ENCODE measurements at regions not wholly inside any gene's neighbourhood (a gene's known extent, or its start where the extent isn't known, plus 50 kb on each side); places are given as distances from the start of the nearest gene placed in this dataset.

- no peak overlapping the region for H3K4me3 ChIP-seq (ENCODE audit: low read depth, low read length)
- DNase-seq (ENCODE audit: low read depth): no peak
- TF ChIP-seq, protein P1, sequence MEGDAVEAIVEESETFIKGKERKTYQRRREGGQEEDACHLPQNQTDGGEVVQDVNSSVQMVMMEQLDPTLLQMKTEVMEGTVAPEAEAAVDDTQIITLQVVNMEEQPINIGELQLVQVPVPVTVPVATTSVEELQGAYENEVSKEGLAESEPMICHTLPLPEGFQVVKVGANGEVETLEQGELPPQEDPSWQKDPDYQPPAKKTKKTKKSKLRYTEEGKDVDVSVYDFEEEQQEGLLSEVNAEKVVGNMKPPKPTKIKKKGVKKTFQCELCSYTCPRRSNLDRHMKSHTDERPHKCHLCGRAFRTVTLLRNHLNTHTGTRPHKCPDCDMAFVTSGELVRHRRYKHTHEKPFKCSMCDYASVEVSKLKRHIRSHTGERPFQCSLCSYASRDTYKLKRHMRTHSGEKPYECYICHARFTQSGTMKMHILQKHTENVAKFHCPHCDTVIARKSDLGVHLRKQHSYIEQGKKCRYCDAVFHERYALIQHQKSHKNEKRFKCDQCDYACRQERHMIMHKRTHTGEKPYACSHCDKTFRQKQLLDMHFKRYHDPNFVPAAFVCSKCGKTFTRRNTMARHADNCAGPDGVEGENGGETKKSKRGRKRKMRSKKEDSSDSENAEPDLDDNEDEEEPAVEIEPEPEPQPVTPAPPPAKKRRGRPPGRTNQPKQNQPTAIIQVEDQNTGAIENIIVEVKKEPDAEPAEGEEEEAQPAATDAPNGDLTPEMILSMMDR (conservative IDR thresholded peaks at IDR 0.05; ENCODE audit: low read depth, low read length): no peak
Observed at GRCh38 chr9:113651896-113652295, 188.4 kb downstream of the RGS3 start.

DNA sequence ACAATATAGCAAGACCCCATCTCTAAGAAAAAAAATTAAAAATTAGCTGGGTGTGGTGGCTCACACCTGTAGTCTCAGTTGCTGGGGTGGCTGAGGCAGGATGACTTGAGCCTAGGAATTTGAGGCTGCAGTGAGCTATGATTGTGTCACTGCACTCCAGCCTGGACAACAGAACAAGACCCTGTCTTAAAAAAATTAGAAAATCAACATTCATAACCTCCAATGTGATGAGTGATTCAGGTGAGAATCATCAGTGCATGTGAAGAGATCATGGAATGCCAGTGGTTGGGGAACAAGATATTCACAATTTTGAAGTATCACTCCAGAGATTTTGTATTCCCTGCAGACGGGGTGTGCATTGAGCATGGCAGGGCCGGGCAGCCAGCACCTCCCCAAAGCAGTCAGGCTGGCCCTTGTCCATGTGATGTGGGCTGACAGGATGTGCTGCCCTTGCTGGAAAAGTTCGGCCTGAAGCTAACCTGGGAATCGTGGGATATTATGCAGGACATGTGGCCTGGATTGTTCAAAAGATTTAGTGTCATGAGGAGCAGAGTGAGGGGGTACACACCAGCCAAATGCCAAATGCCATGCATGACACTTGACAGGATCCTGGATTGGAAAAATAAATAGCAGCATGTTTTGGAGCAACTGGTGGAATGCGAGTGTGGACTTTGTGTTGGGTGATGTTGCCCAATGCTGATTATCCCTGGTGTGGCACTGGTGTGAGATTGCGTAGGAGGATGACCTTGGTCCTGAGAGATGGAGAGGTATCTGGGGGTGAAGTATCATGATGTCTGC lies 189.0 kb downstream of the RGS3 start:
- no peak for DNase-seq (ENCODE audit: low read depth)
- no peak overlapping the region for H3K4me3 ChIP-seq (ENCODE audit: low read depth, low read length)
- TF ChIP-seq, protein P1 (conservative IDR thresholded peaks at IDR 0.05; ENCODE audit: low read depth, low read length): no peak

DNA sequence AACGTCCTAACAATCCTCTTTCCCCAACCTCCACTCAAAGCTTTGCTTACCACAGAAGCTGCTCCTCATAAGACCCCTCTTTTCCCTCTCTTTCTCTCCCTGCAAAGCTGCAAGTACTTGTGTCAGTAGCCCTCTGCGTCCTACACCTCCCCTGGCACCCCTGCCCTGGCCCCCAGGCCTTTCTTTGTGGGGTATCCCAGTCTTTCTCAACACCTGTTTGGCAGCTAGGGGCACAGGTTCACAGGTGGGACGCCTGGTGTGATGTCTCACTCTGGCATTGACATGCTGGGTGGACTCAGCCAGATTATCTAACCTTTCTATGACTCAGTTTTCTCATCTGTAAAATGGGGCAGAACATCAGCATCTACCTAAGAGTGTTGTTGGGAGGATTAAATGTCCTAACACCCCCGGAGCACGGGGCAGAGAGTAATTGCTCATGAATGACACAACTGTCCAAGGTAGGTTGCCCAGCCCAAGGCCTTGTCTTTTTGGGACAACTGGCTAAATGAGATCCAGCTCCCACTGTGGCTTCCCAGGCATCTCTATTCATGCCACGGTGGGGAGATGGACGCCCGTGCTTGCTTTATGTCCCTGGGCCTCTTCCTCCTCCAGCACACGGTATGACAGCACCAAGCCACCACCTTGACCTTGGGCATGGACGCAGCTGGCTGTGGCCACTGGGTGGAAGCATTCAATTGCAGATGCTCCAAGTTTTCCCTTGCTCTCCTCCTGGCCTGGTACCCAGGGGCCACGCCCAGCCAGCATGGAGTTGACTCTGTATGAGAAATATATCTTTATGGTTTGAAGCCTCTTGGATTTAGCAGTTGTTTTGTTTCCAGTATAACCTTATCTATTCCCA lies 190.4 kb downstream of the RGS3 start:
- DNase-seq (ENCODE audit: low read depth): no peak
- TF ChIP-seq, protein P1 (conservative IDR thresholded peaks at IDR 0.05; ENCODE audit: low read depth, low read length): no peak
- H3K4me3 ChIP-seq (ENCODE audit: low read depth, low read length): no peak overlapping the region

- H3K4me3 ChIP-seq (ENCODE audit: low read depth, low read length): no peak overlapping the region
- DNase-seq (ENCODE audit: low read depth): no peak
- TF ChIP-seq, protein P1 (conservative IDR thresholded peaks at IDR 0.05; ENCODE audit: low read depth, low read length): no peak
Observed at GRCh38 chr9:113654605-113655428, 191.3 kb downstream of the RGS3 start.

DNA sequence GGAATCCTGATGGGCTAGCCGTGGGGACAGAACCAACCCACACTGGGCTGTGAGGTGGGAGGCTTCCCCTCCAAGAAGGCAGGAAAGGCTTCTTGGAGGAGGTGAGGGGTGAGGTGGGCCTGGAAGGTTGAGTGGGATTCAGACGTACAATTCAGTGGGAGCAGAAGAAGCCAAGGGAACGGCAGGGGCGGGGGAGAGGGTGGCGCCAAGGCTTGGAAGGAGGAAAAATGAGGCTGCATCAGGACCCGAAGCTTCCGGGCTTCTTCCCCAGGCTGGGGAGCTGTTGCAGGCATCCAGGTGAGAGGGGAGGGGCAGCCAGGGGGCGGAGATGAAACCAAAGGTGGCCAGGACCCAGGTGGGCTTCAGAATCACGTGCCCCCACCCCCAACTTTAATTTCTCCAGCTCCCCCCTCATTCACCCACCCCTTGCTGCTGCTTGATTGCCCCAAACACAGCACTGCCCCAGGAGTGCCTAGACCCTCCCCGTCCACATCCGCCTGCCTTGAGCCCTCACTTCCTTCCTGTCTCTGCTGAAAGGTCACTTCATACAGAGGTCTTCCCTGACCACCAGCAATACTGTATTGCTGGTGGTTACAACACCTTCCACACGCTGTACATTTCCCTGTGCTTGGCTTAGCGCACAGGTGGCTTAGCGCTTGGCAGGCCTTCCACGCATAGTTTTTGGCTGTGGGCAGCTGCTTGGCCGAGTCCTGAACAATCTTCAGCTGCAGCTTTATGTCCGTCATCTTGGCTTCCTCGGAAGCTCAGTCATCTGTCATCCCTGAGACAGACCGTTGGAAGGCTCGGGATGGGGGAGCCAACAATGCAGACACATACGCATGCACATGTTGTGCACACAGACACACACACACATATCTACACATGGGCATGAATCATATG lies 193.5 kb downstream of the RGS3 start:
- TF ChIP-seq, protein P1 (conservative IDR thresholded peaks at IDR 0.05; ENCODE audit: low read depth, low read length): no peak
- no peak overlapping the region for H3K4me3 ChIP-seq (ENCODE audit: low read depth, low read length)
- no peak for DNase-seq (ENCODE audit: low read depth)

Measured in choroid plexus epithelial cell (primary cell).